ENCODE measurements at regions not wholly inside any gene's neighbourhood (a gene's known extent, or its start where the extent isn't known, plus 50 kb on each side); places are given as distances from the start of the nearest gene placed in this dataset.
"Not testable (repeated sequence)": the region's sequence is repeated elsewhere in the genome, so short reads cannot be mapped to it uniquely, and the experiment has no call there.

DNA sequence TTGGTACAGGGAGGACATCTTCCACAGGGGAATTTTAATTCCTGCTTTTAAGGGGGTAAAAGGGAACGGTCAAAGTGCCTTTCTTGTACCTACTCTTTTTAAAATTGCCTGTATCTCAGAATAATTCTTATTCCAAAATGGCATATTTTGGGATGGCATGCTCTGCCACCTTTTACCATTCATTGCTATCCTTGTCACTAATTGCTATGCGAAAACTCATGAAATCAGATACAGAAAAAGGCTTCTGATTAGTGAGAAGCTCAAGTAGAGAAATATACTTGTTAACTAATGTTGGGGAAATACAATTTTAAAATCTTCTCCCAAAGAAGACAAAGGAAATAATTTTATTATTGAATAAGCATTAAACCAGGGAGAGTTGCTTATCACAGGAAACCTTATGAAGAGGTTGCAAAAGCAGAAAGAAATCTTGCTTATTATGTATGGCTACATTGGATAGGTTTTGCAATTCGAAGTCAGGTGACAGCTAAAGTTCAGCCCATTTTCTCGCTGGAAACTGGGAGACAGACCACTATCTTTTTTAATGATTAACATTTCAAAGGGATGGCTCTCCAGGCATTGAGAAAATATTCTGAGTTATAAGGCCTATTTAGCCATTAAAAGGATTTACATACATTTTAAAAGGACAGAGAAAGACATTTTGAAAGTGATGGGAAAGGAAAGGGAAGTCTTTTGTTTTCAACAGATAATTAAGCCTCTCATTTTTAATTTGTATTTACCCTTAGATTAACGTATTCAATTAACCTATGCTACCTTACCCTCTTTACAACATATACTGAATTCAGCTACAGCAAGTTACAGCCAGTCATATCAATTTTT is 110.3 kb upstream of the PRSS16 start:
- no peak for DNase-seq (ENCODE audit: low spot score)

DNA sequence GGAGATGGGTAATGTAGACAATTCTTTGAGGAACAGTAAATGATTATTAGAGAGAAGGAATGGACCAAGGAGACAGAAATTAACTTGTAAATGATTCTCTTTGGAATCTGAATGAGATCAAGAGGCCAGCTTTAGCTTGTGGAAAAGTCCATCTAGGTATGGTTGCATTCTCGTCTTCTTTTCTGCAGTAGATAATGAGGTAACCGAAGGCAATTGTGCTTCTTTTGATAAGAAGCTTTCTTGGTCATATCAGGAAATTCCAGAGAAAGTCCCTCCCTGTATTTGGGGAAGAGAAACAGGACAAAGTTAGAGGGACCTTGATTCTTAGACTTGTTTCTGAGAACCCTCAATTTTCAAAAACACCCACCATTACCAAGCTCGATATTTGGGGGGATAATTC is 109.1 kb upstream of the PRSS16 start:
- no peak for DNase-seq (ENCODE audit: low spot score)

- DNase-seq (ENCODE audit: low spot score) = no peak
These were observed 108.4 kb upstream of the PRSS16 start for GRCh38 chr6:27138837-27139755.

- DNase-seq (ENCODE audit: low spot score) = no peak
These were observed 107.5 kb upstream of the PRSS16 start for GRCh38 chr6:27139756-27140579.

DNA sequence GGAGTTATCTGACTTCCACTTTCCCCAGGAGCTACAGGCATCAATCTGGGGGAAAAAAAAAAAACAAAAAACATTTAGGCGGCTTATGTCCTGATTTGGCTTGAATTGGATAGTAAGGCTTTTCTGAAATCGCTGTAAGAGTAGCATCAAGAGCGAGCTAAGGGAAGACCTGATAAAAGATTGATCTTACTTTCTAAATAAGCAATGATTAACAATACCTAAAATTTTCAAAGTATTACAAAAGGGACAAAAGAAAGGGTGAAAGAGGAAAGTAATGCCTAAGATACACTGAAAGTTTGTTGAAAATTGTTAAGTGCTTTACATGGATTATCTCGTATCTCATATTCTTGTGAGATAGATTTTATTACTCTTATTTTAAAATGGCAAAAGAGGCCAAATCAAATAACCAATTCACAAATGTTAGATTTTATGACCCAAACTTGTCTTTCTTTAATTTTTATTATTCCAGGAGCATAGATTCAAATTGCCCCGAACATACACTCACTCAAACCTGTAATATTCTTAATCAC is 106.4 kb upstream of the PRSS16 start:
- no peak for DNase-seq (ENCODE audit: low spot score)

- DNase-seq (ENCODE audit: low spot score) = no peak
These were observed 105.9 kb upstream of the PRSS16 start for GRCh38 chr6:27141529-27142015.

GRCh38 chr6:27143020-27143388 is 104.5 kb upstream of the PRSS16 start:
- not testable (repeated sequence) for DNase-seq (ENCODE audit: low spot score)

DNA sequence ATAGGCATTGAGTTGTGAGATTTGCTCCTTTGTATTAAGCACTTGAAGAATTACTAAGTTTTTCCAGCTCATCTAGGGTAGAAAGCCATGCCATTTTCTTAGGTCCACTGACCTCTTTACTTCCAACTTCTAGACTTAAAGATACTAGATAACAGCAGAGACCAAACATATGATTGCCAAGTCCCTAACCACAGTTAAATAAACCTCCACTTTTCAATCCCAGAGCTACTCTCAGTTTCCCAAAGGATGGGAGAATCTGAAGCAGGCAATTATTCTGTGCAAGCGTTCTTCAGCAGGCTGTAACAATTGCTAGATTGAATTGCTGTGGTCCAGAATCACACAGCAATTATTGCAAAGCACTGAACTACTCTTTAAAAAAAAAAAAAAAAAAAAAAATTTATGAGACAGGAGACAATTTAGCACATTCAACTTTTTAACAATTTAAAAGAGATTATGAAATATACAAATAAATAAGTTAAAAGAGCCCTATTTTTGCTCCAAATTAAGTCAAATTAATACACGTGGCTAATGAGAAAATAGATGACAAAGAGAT is 104.0 kb upstream of the PRSS16 start:
- DNase-seq (ENCODE audit: low spot score) = no peak

GRCh38 chr6:27144740-27145079 is 102.8 kb upstream of the PRSS16 start:
- DNase-seq (ENCODE audit: low spot score) = no peak

DNA sequence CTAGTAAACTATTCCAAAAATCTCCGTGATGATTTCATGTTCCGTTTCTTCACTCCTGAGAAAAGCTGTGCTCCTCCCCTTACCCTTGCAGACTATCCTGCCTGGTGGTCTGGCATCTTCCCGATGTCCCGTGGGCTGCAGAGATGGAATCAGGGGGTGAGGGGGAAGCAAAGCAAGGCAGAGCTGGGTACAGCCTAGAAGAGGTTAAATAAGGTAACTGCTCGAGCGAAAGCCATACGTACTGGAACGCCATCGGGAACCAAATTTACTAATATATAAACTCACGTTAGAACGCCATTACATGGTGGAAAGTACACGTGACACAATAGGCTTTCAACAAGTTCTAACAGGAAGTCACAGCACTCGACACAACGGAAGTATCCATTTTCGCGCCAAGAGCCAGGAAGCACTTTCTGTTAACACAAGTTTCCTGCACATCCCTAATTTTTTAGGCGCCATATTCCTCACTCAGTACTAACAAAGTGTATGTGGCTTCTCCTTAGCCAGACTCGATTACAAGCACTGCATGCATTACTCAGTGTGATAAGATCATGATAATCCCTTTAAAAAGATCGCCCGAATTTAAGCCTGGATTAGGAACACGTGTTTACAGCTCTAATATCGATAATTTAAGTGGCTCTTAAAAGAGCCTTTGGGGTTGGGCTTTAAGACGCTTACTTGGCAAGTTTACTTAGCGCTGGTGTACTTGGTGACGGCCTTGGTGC is 101.6 kb upstream of the PRSS16 start:
- DNase-seq (ENCODE audit: low spot score) = peak; percentile 78

DNA sequence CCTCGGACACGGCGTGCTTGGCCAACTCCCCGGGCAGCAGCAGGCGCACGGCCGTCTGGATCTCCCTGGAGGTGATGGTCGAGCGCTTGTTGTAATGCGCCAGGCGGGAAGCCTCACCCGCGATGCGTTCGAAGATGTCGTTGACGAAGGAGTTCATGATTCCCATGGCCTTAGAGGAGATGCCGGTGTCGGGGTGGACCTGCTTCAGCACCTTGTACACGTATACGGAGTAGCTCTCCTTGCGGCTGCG is 101.1 kb upstream of the PRSS16 start:
- not testable (repeated sequence) for DNase-seq (ENCODE audit: low spot score)

GRCh38 chr6:27146706-27147505 is 100.6 kb upstream of the PRSS16 start:
- DNase-seq (ENCODE audit: low spot score) = peak; percentile 97

- DNase-seq (ENCODE audit: low spot score) = no peak
These were observed 99.1 kb upstream of the PRSS16 start for GRCh38 chr6:27148404-27148795.

- DNase-seq (ENCODE audit: low spot score) = no peak
These were observed 98.4 kb upstream of the PRSS16 start for GRCh38 chr6:27149150-27149549.

DNA sequence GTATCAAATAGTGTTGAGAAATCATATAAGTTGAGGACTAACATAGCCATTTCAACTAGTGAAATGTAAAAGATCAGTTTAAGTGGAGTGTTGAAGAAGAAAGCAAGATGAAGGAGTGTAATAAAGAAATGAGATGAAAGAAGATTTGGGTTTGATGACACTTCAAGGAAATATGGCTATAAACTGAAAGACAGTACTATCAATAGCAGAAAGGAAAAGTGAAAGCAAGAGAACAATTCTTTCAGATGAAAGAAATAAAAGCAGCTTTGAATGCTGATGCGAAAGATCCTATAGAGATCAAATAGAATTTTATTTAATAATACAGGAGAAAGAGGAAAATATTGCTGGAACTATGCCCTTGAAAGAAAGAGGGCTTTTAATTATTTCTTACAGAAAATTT is 92.8 kb upstream of the PRSS16 start:
- no peak for DNase-seq (ENCODE audit: low spot score)

DNA sequence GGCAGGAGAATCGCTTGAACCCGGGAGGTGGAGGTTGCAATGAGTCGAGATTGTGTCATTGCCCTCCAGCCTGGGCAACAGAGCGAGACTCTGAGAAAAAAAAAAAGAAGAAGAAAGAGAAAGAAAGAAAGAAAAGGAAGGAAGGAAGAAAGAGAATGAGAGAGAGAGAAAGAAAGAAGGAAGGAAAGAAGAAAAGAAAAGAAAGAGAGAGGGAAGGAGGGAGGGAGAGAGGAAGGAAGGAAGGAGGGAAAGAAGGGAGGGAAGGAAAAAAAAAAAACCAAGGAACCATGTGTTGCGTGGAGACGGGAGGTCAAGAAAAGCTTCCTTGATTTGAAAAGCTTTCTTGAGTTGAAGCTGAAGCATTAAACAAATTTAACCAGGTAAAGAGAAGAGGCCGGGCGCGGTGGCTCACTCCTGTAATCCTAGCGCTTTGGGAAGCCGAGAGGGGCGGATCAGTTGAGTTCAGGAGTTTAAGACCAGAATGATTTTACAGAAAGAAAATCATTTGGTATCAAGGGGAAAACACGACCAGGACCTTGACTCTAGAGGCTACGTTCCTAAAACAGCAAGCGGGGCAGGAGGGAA is 90.5 kb upstream of the PRSS16 start:
- no peak for DNase-seq (ENCODE audit: low spot score)

DNA sequence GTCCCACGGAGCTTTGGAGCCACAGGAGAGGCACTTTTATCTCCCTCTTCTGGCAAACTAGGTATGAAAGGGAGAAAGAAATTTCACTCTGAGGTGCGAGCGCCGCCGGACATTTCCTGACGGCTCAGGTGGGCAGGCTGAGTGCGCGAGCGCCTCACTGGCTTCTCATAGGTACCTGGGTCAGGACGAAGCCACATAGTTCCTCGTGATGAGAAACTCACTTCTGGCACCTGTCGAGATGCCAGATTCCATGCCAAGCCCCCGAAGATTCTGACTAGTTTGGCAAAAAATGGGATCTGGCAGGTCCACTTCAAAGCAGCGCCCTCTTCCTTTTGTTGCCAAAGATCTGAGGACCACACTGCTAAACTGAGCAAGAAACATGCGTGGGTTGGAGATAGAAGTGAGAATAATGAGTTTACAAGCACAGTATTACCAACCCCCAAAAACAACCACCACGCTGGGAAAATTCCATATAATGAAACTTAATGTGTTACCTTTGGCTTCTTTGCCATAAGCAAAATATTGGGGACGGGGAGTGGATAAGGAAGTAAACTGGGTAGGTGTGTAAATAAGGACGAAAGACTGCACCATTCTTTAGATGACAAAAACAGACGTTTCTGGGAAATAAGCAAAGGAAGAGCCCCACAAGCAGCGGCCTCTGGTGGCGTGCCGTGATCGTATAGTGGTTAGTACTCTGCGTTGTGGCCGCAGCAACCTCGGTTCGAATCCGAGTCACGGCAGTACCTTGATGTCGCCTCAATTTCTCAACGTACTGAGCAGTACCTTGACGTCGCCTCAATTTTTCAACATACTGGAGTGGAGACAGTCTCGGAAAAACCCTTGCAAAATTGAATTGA is 89.8 kb upstream of the PRSS16 start:
- DNase-seq (ENCODE audit: low spot score) = peak; percentile 44

- no peak for DNase-seq (ENCODE audit: low spot score)
These were observed 89.2 kb upstream of the PRSS16 start for GRCh38 chr6:27158316-27158643.

GRCh38 chr6:27159725-27160124 is 87.8 kb upstream of the PRSS16 start:
- no peak for DNase-seq (ENCODE audit: low spot score)
